Activated B cell treated with CpG ODN at 0.5 μM for 24 hours (primary cell): ENCODE measurements at regions not wholly inside any gene's neighbourhood (a gene's known extent, or its start where the extent isn't known, plus 50 kb on each side); places are given as distances from the start of the nearest gene placed in this dataset.

ENCODE experiments used
- ATAC-seq: fragments of 200-7000 bp; cut with Tn5 transposase; one replicate; pipeline ENCODE4 v1.10.0; 2021; ENCODE audit warnings: low read depth, mild to moderate bottlenecking, moderate library complexity
- CTCF ChIA-PET: fragments of 350-600 bp; sonication (Branson Sonifier 250); formaldehyde crosslinking; loops from one replicate; lab custom pipeline; 2021; ENCODE audit warnings: antibody characterized with exemption; lab: Charles Lee
- POLR2A ChIA-PET: fragments of 350-600 bp; sonication (Branson Sonifier 250); formaldehyde crosslinking; loops from one replicate; lab custom pipeline; 2021; ENCODE audit warnings: antibody characterized with exemption; lab: Charles Lee
- DNase-seq: peaks from one replicate; pipeline ENCODE4 v3.0.0; 2022
- H3K27ac Mint-ChIP-seq: one replicate; pipeline ENCODE4 v1.8.0; 2020; ENCODE audit warnings: mixed read lengths
- H3K27me3 Mint-ChIP-seq: one replicate; pipeline ENCODE4 v1.8.0; 2021; ENCODE audit warnings: mixed read lengths
- H3K36me3 Mint-ChIP-seq: one replicate; pipeline ENCODE4 v1.8.0; 2021; ENCODE audit warnings: low read depth, mixed read lengths
- H3K4me1 Mint-ChIP-seq: one replicate; pipeline ENCODE4 v1.8.0; 2021; ENCODE audit warnings: mixed read lengths
- H3K4me3 Mint-ChIP-seq: one replicate; pipeline ENCODE4 v1.8.0; 2020; ENCODE audit warnings: mild to moderate bottlenecking, mixed read lengths
- H3K9me3 Mint-ChIP-seq: one replicate; pipeline ENCODE4 v1.8.0; 2020; ENCODE audit warnings: mixed read lengths
- CTCF ChIP-seq: fragments of 200-600 bp; IDR thresholded peaks from one replicate; pipeline ENCODE4 v1.8.0; 2022; ENCODE audit warnings: antibody characterized with exemption, mild to moderate bottlenecking
- intact Hi-C: fragments of 100-400 bp; cut with micrococcal nuclease; formaldehyde crosslinking; loops from one replicate; pipeline ENCODE4 v1.15.1; 2024

DNA sequence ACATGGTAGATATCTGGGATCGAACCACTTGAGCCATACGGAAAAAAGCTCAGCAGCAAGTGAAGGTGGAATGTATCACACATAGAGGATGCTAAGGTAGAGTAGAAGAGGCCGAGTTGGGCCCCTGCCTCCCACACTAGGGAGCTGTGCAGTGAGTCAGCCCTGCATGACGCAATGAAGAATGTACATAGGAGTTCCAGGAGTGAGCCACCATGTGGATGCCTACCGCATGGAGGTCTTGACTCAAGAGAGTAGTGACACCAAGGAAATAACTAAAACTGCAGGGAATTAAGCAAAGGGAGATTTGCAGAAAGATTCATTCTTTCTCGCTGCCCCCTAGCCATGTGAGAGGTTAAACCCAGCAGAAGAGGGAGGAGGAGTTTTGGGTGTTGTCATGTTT, 389.6 kb upstream of the IGFBP7 start:
- Mint-ChIP-seq H3K36me3 (no peaks in the 10 kb centered on the region), H3K4me3 (no peak overlapping the region), H3K4me1 (no peaks in the 10 kb centered on the region), H3K27ac (no peak overlapping the region), H3K27me3 (no peaks in the 10 kb centered on the region), H3K9me3 (peaks cover 3% of the 10 kb centered on the region)
- TF ChIP-seq CTCF: no peak
- ATAC-seq (no peak), DNase-seq (no peak)
- intact Hi-C loops: no loop called here
- ChIA-PET POLR2A (no interaction called here), CTCF (no interaction called here)

GRCh38 chr4:57498251-57498650, 388.1 kb upstream of the IGFBP7 start:
- CTCF ChIA-PET: no interaction called here
- no peaks in the 10 kb centered on the region for H3K36me3 Mint-ChIP-seq
- POLR2A ChIA-PET: no interaction called here
- no peak overlapping the region for H3K27ac Mint-ChIP-seq
- H3K9me3 Mint-ChIP-seq: peaks cover 3% of the 10 kb centered on the region
- TF ChIP-seq CTCF: no peak
- no peak for ATAC-seq
- H3K27me3 Mint-ChIP-seq: no peaks in the 10 kb centered on the region
- intact Hi-C loops: no loop called here
- H3K4me1 Mint-ChIP-seq: no peaks in the 10 kb centered on the region
- H3K4me3 Mint-ChIP-seq: no peak overlapping the region
- DNase-seq: no peak

DNA sequence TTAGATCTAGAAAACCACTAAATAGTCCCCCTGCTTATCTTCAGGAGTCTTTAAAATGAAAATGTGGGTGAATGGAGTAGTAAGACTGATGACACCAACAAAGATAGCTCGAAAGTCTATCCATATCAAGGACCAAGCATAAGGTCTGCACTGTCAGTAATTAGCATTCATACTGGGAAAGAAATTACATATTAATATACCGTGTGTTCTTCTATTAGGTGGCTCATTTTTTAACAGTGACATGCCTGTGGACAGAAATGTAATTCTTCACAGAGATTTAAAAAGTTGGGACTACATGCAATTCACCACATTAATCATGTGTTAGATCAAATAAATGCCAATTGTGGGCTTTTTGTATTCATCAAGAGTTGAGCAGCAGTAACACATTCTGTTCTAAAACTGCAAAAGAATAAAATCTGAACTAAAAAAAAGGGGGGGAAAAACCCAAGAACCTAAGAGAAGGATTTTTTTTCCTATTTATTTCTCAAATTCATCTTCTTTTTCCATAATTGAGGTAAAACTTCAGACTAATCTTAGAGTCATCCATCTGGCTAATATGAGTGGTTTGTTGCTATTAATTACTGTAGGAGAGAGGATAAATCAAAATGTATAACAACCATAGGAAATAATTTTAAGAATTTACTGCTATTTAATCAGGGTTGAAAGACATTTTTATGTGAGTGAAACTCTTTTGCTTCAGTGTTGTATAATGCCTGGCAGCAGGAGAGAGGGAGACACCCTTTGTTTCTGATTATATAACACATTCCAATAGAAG, 386.7 kb upstream of the IGFBP7 start:
- intact Hi-C loops: no loop called here
- DNase-seq: no peak
- no peak for TF ChIP-seq CTCF
- Mint-ChIP-seq H3K27me3 (no peaks in the 10 kb centered on the region), H3K36me3 (no peaks in the 10 kb centered on the region), H3K27ac (no peak overlapping the region), H3K9me3 (peaks cover 3% of the 10 kb centered on the region), H3K4me1 (no peaks in the 10 kb centered on the region), H3K4me3 (no peak overlapping the region)
- no peak for ATAC-seq
- ChIA-PET CTCF (no interaction called here), POLR2A (no interaction called here)

DNA sequence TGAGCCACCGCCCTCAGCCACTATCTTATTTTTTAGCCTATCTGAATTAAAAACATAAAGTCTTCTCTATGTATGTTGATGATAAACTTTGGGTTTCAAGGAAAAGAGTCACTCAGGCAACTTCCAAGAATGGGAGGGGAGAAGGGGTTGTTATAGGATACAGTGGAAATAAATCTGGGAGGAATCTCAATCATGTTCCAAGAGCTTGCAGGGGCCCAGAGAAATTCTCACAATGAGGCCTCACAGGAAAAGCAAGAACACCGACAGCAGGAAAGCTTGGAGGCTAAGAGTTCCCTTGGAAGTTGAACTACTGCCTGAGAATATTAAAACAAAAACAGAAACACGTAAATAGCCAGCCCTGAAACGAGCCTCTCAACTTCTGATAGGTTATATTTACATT, 384.6 kb upstream of the IGFBP7 start:
- no peak for DNase-seq
- Mint-ChIP-seq H3K9me3 (no peaks in the 10 kb centered on the region), H3K27me3 (no peaks in the 10 kb centered on the region), H3K36me3 (no peaks in the 10 kb centered on the region), H3K4me3 (no peak overlapping the region), H3K4me1 (no peaks in the 10 kb centered on the region), H3K27ac (no peak overlapping the region)
- CTCF ChIA-PET: no interaction called here
- intact Hi-C loops: no loop called here
- POLR2A ChIA-PET: no interaction called here
- no peak for ATAC-seq
- TF ChIP-seq CTCF: no peak

DNA sequence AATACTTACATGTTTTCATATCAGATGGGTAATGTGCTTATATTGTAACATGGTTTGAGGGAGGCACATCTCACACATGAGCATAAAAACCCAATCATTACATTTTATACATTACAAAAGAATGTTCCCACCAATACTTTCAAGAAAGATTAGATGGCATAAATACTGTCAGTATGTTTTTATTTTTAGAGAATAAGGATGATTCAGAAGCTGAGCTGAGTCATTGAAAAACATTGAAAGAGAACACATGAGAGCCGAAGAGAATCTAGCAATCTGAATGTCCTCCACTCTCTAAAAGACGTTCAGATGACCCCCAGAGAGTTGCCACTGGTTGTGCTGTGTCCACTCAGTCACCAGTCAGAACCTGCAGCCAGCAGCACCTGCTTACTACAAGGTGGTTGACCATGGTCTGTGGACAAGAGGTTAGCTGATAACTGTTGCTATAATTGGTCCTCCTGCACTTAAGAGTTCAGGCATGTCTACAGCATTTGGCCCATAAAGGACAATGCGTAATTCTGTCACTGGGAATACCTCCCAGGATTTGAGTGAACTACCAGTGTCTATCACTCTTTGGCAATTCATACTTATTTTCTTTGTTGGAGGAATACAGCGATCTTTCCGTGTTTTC, 382.2 kb upstream of the IGFBP7 start:
- CTCF ChIA-PET: no interaction called here
- H3K9me3 Mint-ChIP-seq: no peaks in the 10 kb centered on the region
- H3K4me1 Mint-ChIP-seq: no peaks in the 10 kb centered on the region
- POLR2A ChIA-PET: no interaction called here
- no peak for ATAC-seq
- DNase-seq: no peak
- no peak overlapping the region for H3K27ac Mint-ChIP-seq
- intact Hi-C loops: no loop called here
- H3K27me3 Mint-ChIP-seq: no peaks in the 10 kb centered on the region
- TF ChIP-seq CTCF: no peak
- H3K36me3 Mint-ChIP-seq: no peaks in the 10 kb centered on the region
- H3K4me3 Mint-ChIP-seq: no peak overlapping the region
